Colonic mucosa (tissue), 4 donors: ENCODE measurements at regions not wholly inside any gene's neighbourhood (a gene's known extent, or its start where the extent isn't known, plus 50 kb on each side); places are given as distances from the start of the nearest gene placed in this dataset.
A peak's percentile ranks its signal among the peaks of the same experiment; 100 is the strongest.

ENCODE experiments used
- DNase-seq: peaks from one replicate; pipeline ENCODE4 v3.0.0-alpha.2; 2020
- H3K27ac ChIP-seq: fragments of 200-600 bp; one replicate; pipeline ENCODE4 v1.8.0; 2021
- H3K27me3 ChIP-seq: fragments of 200-600 bp; one replicate; pipeline ENCODE4 v1.8.0; 2021
- H3K36me3 ChIP-seq: fragments of 200-600 bp; one replicate; pipeline ENCODE4 v1.8.0; 2021
- H3K4me1 ChIP-seq: fragments of 200-600 bp; one replicate; pipeline ENCODE4 v1.8.0; 2021; ENCODE audit warnings: mild to moderate bottlenecking
- H3K4me3 ChIP-seq: fragments of 200-600 bp; one replicate; pipeline ENCODE4 v1.8.0; 2021
- H3K9ac ChIP-seq, 2 donors: one replicate each; pipeline ENCODE4 v1.7.0; 2013; ENCODE audit warnings: control low read depth in 2 of 2, low read depth in 2 of 2, low read length in 2 of 2
- H3K9me3 ChIP-seq: fragments of 200-600 bp; one replicate; pipeline ENCODE4 v1.8.0; 2021
- intact Hi-C: fragments of 100-400 bp; cut with DNase I; formaldehyde crosslinking; loops from one replicate; pipeline ENCODE4 v1.14.1; 2022
- TF ChIP-seq, protein P1 (sequence below): fragments of 200-600 bp; IDR thresholded peaks from one replicate; pipeline ENCODE4 v1.8.0; 2022; ENCODE audit warnings: antibody characterized with exemption, mild to moderate bottlenecking
- donor health status: healthy.
- donor health status: DM: no; HTN: no; CAD: no.
- donor health status: DM: no; HTN: no; CAD: no.

DNA sequence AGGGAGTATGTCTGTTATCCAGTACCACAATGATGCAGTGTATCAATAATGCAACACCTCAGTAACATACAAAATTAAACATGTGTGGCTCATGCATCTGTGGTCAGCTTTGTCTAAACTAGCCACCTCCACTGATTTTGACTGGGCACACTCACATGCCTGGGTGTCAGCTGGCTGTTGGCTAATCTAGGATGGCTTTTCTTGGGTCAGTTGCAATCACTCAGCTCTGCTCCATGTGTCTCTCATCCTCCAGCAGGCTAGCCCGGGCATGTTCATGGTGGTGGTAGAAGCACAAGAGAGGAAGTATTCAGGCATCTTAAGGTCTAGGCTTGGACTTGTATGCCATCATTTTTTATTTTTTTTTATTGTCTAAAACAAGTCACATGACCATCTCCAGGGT, 59.3 kb upstream of the JAG1 start:
- Histone ChIP-seq H3K4me3 (no peak overlapping the region), H3K4me1 (no peaks in the 10 kb centered on the region), H3K36me3 (no peaks in the 10 kb centered on the region), H3K9ac (no peak overlapping the region), H3K9me3 (no peaks in the 10 kb centered on the region), H3K27me3 (no peaks in the 10 kb centered on the region), H3K27ac (no peak overlapping the region)
- intact Hi-C loops, result no loop called here
- TF ChIP-seq, protein P1, sequence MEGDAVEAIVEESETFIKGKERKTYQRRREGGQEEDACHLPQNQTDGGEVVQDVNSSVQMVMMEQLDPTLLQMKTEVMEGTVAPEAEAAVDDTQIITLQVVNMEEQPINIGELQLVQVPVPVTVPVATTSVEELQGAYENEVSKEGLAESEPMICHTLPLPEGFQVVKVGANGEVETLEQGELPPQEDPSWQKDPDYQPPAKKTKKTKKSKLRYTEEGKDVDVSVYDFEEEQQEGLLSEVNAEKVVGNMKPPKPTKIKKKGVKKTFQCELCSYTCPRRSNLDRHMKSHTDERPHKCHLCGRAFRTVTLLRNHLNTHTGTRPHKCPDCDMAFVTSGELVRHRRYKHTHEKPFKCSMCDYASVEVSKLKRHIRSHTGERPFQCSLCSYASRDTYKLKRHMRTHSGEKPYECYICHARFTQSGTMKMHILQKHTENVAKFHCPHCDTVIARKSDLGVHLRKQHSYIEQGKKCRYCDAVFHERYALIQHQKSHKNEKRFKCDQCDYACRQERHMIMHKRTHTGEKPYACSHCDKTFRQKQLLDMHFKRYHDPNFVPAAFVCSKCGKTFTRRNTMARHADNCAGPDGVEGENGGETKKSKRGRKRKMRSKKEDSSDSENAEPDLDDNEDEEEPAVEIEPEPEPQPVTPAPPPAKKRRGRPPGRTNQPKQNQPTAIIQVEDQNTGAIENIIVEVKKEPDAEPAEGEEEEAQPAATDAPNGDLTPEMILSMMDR, result no peak
- no peak for DNase-seq

DNA sequence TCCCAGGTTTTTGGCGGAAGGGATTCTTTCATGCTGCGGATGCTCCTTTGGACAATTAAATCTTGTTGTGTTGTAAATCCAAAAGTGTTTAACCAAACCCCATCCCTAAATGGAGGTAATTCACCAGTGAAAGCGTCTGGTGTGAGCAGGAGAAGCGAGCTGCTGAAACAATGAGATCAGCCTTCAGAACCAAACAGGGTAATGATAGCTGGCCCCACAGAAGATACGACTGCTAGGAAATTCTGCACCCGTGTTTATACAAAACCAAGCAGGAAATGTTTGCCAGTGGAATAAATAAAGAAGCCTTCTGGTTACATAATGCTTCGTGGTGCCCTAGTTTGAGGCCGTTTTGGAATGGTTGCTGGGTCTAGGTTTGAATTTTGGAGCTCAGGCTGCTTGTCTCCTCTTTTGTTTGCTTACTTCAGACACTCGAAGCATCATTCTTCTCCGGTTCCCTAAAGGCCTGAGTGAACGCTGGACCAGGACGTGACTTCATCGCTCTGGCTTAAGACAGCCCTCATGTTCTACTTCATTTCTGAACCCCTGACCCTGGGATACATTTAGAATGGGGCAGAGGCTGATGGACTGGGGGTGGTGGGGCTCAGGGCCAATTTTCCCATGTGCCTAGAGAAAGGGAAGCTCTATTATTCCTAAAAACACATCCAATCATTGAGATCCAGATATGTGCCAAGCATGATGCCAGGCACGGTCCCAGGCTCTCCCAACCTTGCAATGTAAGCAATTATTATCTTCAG, 61.6 kb upstream of the JAG1 start:
- H3K4me3 ChIP-seq, result no peak overlapping the region
- no peaks in the 10 kb centered on the region for H3K36me3 ChIP-seq
- TF ChIP-seq, protein P1, result no peak
- no peaks in the 10 kb centered on the region for H3K4me1 ChIP-seq
- H3K9me3 ChIP-seq, result no peaks in the 10 kb centered on the region
- DNase-seq, result no peak
- intact Hi-C loops, result no loop called here
- H3K9ac ChIP-seq, result no peak overlapping the region
- H3K27ac ChIP-seq, result no peak overlapping the region
- no peaks in the 10 kb centered on the region for H3K27me3 ChIP-seq

GRCh38 chr20:10739134-10739533, 65.3 kb upstream of the JAG1 start:
- H3K9ac ChIP-seq, result peak overlapping the region in 1 of 2 donors; percentile 13
- no peak overlapping the region for H3K4me3 ChIP-seq

GRCh38 chr20:10739566-10739965, 65.8 kb upstream of the JAG1 start:
- H3K4me3 ChIP-seq, result no peak overlapping the region
- H3K27me3 ChIP-seq, result no peaks in the 10 kb centered on the region
- DNase-seq, result peak; percentile 44
- intact Hi-C loops, result no loop called here
- no peaks in the 10 kb centered on the region for H3K36me3 ChIP-seq
- no peaks in the 10 kb centered on the region for H3K4me1 ChIP-seq
- TF ChIP-seq, protein P1, result no peak
- H3K9me3 ChIP-seq, result no peaks in the 10 kb centered on the region
- H3K9ac ChIP-seq, result peak overlapping the region in 1 of 2 donors; percentile 13
- no peak overlapping the region for H3K27ac ChIP-seq

More at GRCh38 chr20:10739134-10739533, 65.3 kb upstream of the JAG1 start:
- H3K36me3 ChIP-seq, result no peaks in the 10 kb centered on the region
- no peaks in the 10 kb centered on the region for H3K9me3 ChIP-seq
- TF ChIP-seq, protein P1, result no peak
- intact Hi-C loops, result no loop called here
- no peaks in the 10 kb centered on the region for H3K4me1 ChIP-seq
- H3K27ac ChIP-seq, result no peak overlapping the region
- no peak for DNase-seq
- H3K27me3 ChIP-seq, result no peaks in the 10 kb centered on the region

DNA sequence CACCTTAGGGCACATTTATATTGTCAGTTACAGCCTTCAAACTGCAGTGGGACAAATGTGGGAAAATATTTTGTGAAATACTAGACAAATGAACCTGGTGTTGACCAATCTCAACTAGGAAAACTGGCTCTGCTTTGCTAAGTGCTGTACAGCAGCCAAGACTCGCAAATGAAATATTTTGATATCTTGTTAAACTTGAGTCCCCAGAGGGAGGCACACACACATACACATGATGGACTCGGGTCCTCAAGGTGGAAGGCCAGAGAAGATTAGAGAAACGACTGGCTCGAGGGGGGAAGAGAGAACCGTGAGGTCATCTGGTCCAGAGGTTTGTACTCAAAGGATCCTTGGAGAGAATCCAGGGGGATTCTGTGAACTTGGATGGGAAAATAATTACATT, 67.3 kb upstream of the JAG1 start:
- TF ChIP-seq, protein P1, result no peak
- intact Hi-C loops, result no loop called here
- Histone ChIP-seq H3K27me3 (no peaks in the 10 kb centered on the region), H3K4me1 (peaks cover 3% of the 10 kb centered on the region), H3K27ac (no peak overlapping the region), H3K36me3 (no peaks in the 10 kb centered on the region), H3K4me3 (no peak overlapping the region), H3K9me3 (no peaks in the 10 kb centered on the region), H3K9ac (no peak overlapping the region)
- DNase-seq, result no peak
